VCaP (cell line): ENCODE measurements at regions not wholly inside any gene's neighbourhood (a gene's known extent, or its start where the extent isn't known, plus 50 kb on each side); places are given as distances from the start of the nearest gene placed in this dataset.

ENCODE experiments used
- H3K27ac ChIP-seq: fragments of 450-650 bp; 2 replicates; pipeline ENCODE4 v1.5.1; 2017
- TF ChIP-seq, protein P1 (sequence below): fragments of 450-650 bp; conservative IDR thresholded peaks from 2 replicates; pipeline ENCODE4 v1.5.1; 2017; ENCODE audit warnings: mild to moderate bottlenecking, moderate library complexity

DNA sequence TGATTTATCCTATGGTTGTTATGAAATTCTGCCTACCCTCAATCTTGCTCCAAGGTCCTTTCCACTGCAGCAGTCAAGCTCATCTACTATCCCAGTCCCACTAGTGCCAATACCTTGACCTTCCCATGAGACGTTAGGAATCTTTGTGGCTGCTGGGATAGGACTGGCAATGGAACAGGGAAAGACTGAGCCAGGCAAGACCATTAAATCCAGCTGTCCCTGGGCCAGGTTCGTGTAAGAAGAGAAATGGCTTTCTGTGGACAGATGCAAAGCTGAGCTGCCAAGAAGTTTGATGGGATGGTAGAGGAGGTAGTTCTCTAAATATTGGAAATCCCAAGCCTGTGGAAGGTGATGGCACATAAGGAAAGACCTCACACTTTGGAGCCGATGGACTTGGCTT, 50.1 kb upstream of the TMEM17 start:
- H3K27ac ChIP-seq = no peak overlapping the region
- TF ChIP-seq, protein P1, sequence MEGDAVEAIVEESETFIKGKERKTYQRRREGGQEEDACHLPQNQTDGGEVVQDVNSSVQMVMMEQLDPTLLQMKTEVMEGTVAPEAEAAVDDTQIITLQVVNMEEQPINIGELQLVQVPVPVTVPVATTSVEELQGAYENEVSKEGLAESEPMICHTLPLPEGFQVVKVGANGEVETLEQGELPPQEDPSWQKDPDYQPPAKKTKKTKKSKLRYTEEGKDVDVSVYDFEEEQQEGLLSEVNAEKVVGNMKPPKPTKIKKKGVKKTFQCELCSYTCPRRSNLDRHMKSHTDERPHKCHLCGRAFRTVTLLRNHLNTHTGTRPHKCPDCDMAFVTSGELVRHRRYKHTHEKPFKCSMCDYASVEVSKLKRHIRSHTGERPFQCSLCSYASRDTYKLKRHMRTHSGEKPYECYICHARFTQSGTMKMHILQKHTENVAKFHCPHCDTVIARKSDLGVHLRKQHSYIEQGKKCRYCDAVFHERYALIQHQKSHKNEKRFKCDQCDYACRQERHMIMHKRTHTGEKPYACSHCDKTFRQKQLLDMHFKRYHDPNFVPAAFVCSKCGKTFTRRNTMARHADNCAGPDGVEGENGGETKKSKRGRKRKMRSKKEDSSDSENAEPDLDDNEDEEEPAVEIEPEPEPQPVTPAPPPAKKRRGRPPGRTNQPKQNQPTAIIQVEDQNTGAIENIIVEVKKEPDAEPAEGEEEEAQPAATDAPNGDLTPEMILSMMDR = no peak
